Activated T-cell treated with anti-CD3 and anti-CD28 coated beads, Interleukin-2, amount 50 U/mL, for 24 hours (primary cell): ENCODE measurements at regions not wholly inside any gene's neighbourhood (a gene's known extent, or its start where the extent isn't known, plus 50 kb on each side); places are given as distances from the start of the nearest gene placed in this dataset.
"Not testable (repeated sequence)": the region's sequence is repeated elsewhere in the genome, so short reads cannot be mapped to it uniquely, and the experiment has no call there.

Experiments used
- DNase-seq: peaks from one replicate; pipeline ENCODE4 v3.0.0-alpha.2; 2020
- H3K27ac Mint-ChIP-seq: 2 replicates; pipeline ENCODE4 v1.8.0; 2020; ENCODE audit warnings: mild to moderate bottlenecking, mixed read lengths
- H3K27me3 Mint-ChIP-seq: 2 replicates; pipeline ENCODE4 v1.8.0; 2020; ENCODE audit warnings: mixed read lengths
- H3K36me3 Mint-ChIP-seq: 2 replicates; pipeline ENCODE4 v1.8.0; 2020; ENCODE audit warnings: low read depth, mixed read lengths
- H3K4me1 Mint-ChIP-seq: 2 replicates; pipeline ENCODE4 v1.8.0; 2020; ENCODE audit warnings: low read depth, mixed read lengths
- H3K4me3 Mint-ChIP-seq: 2 replicates; pipeline ENCODE4 v1.8.0; 2020; ENCODE audit warnings: mild to moderate bottlenecking, moderate library complexity, mixed read lengths
- H3K9me3 Mint-ChIP-seq: 2 replicates; pipeline ENCODE4 v1.8.0; 2020; ENCODE audit warnings: mixed read lengths

GRCh38 chr1:117754061-117754969 lies 148.5 kb downstream of the TENT5C start:
- no peaks in the 10 kb centered on the region for H3K9me3 Mint-ChIP-seq
- no peak overlapping the region for H3K27ac Mint-ChIP-seq
- DNase-seq: peak; percentile 54
- H3K4me3 Mint-ChIP-seq: no peak overlapping the region
- peaks cover 13% of the 10 kb centered on the region for H3K4me1 Mint-ChIP-seq
- H3K36me3 Mint-ChIP-seq: no peaks in the 10 kb centered on the region
- H3K27me3 Mint-ChIP-seq: peaks cover 57% of the 10 kb centered on the region

- peaks cover 42% of the 10 kb centered on the region for H3K27me3 Mint-ChIP-seq
- H3K4me3 Mint-ChIP-seq: no peak overlapping the region
- no peak for DNase-seq
- H3K36me3 Mint-ChIP-seq: no peaks in the 10 kb centered on the region
- peaks cover 13% of the 10 kb centered on the region for H3K4me1 Mint-ChIP-seq
- H3K27ac Mint-ChIP-seq: no peak overlapping the region
- no peaks in the 10 kb centered on the region for H3K9me3 Mint-ChIP-seq
These were observed 151.8 kb downstream of the TENT5C start for GRCh38 chr1:117757668-117758067.

GRCh38 chr1:117758444-117759316 lies 152.8 kb downstream of the TENT5C start:
- Mint-ChIP-seq H3K4me3 (peak overlapping the region; percentile 65), H3K4me1 (peaks cover 9% of the 10 kb centered on the region), H3K36me3 (no peaks in the 10 kb centered on the region), H3K27me3 (peaks cover 34% of the 10 kb centered on the region), H3K9me3 (no peaks in the 10 kb centered on the region), H3K27ac (no peak overlapping the region)
- DNase-seq: peak; percentile 73

GRCh38 chr1:117759535-117759934 lies 153.7 kb downstream of the TENT5C start:
- H3K27me3 Mint-ChIP-seq: peaks cover 28% of the 10 kb centered on the region
- H3K9me3 Mint-ChIP-seq: no peaks in the 10 kb centered on the region
- no peak overlapping the region for H3K4me3 Mint-ChIP-seq
- DNase-seq: no peak
- H3K36me3 Mint-ChIP-seq: no peaks in the 10 kb centered on the region
- peaks cover 6% of the 10 kb centered on the region for H3K4me1 Mint-ChIP-seq
- H3K27ac Mint-ChIP-seq: no peak overlapping the region

GRCh38 chr1:117760069-117760468 lies 154.2 kb downstream of the TENT5C start:
- no peak for DNase-seq
- Mint-ChIP-seq H3K9me3 (no peaks in the 10 kb centered on the region), H3K27ac (no peak overlapping the region), H3K27me3 (peaks cover 28% of the 10 kb centered on the region), H3K4me3 (no peak overlapping the region), H3K36me3 (no peaks in the 10 kb centered on the region), H3K4me1 (peaks cover 6% of the 10 kb centered on the region)

- Mint-ChIP-seq H3K36me3 (no peaks in the 10 kb centered on the region), H3K4me3 (no peak overlapping the region), H3K9me3 (no peaks in the 10 kb centered on the region), H3K27ac (no peak overlapping the region), H3K27me3 (peaks cover 28% of the 10 kb centered on the region), H3K4me1 (peaks cover 6% of the 10 kb centered on the region)
- no peak for DNase-seq
These were observed 154.6 kb downstream of the TENT5C start for GRCh38 chr1:117760485-117760884.

- peaks cover 30% of the 10 kb centered on the region for H3K9me3 Mint-ChIP-seq
- peaks cover 36% of the 10 kb centered on the region for H3K27me3 Mint-ChIP-seq
- H3K27ac Mint-ChIP-seq, DNase-seq, H3K4me1 Mint-ChIP-seq, H3K4me3 Mint-ChIP-seq, H3K36me3 Mint-ChIP-seq: not testable (repeated sequence)
These were observed 161.7 kb downstream of the GDAP2 start for GRCh38 chr1:117767756-117768155.

- Mint-ChIP-seq H3K36me3 (peaks cover 1% of the 10 kb centered on the region), H3K4me3 (no peak overlapping the region), H3K27me3 (peaks cover 30% of the 10 kb centered on the region), H3K4me1 (no peaks in the 10 kb centered on the region), H3K27ac (no peak overlapping the region), H3K9me3 (peaks cover 30% of the 10 kb centered on the region)
- no peak for DNase-seq
These were observed 158.4 kb downstream of the GDAP2 start for GRCh38 chr1:117770981-117771531.

- Mint-ChIP-seq H3K9me3 (no peaks in the 10 kb centered on the region), H3K27ac (no peak overlapping the region), H3K27me3 (peaks cover 6% of the 10 kb centered on the region), H3K4me3 (no peak overlapping the region), H3K36me3 (no peaks in the 10 kb centered on the region), H3K4me1 (peaks cover under 1% of the 10 kb centered on the region)
- DNase-seq: no peak
These were observed 150.1 kb downstream of the GDAP2 start for GRCh38 chr1:117779364-117779763.

GRCh38 chr1:117780687-117781475 lies 148.5 kb downstream of the GDAP2 start:
- H3K36me3 Mint-ChIP-seq: no peaks in the 10 kb centered on the region
- no peak for DNase-seq
- no peaks in the 10 kb centered on the region for H3K9me3 Mint-ChIP-seq
- H3K27me3 Mint-ChIP-seq: peaks cover 6% of the 10 kb centered on the region
- no peak overlapping the region for H3K27ac Mint-ChIP-seq
- H3K4me1 Mint-ChIP-seq: peaks cover 6% of the 10 kb centered on the region
- no peak overlapping the region for H3K4me3 Mint-ChIP-seq

- H3K4me3 Mint-ChIP-seq: no peak overlapping the region
- no peak for DNase-seq
- H3K27ac Mint-ChIP-seq: no peak overlapping the region
- peaks cover 6% of the 10 kb centered on the region for H3K4me1 Mint-ChIP-seq
- peaks cover 6% of the 10 kb centered on the region for H3K27me3 Mint-ChIP-seq
- no peaks in the 10 kb centered on the region for H3K36me3 Mint-ChIP-seq
- no peaks in the 10 kb centered on the region for H3K9me3 Mint-ChIP-seq
These were observed 147.4 kb downstream of the GDAP2 start for GRCh38 chr1:117782056-117782455.

- Mint-ChIP-seq H3K4me1 (peaks cover 6% of the 10 kb centered on the region), H3K9me3 (no peaks in the 10 kb centered on the region), H3K4me3 (no peak overlapping the region), H3K27ac (no peak overlapping the region), H3K27me3 (peaks cover under 1% of the 10 kb centered on the region), H3K36me3 (no peaks in the 10 kb centered on the region)
- DNase-seq: no peak
These were observed 145.6 kb downstream of the GDAP2 start for GRCh38 chr1:117783606-117784396.

- peaks cover 6% of the 10 kb centered on the region for H3K4me1 Mint-ChIP-seq
- no peaks in the 10 kb centered on the region for H3K36me3 Mint-ChIP-seq
- DNase-seq: no peak
- H3K4me3 Mint-ChIP-seq: no peak overlapping the region
- H3K27me3 Mint-ChIP-seq: peaks cover 14% of the 10 kb centered on the region
- no peak overlapping the region for H3K27ac Mint-ChIP-seq
- no peaks in the 10 kb centered on the region for H3K9me3 Mint-ChIP-seq
These were observed 141.4 kb downstream of the GDAP2 start for GRCh38 chr1:117788014-117788413.
